ENCODE measurements at regions not wholly inside any gene's neighbourhood (a gene's known extent, or its start where the extent isn't known, plus 50 kb on each side); places are given as distances from the start of the nearest gene placed in this dataset.

DNA sequence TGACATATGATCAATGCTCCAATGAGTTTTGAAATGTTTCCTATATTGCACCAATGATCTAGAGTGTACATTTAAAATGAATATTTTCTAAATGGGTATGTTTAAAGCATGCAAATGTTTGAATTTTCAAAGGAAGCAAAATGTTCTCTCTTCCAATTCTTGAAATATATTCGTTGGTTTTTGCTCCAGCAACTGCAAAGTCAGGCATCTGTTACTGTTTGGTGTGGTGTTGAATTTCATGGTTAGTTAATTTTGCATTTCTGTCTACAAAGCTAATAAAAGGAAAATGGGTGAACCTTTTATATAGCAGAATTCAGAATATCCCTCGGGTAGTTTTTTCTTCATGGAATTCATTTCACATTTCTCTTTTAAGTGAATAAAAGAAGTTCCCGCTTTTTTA, 1018.3 kb downstream of the GRIK2 start:
- no peak for DNase-seq (ENCODE audit: low read depth)

DNA sequence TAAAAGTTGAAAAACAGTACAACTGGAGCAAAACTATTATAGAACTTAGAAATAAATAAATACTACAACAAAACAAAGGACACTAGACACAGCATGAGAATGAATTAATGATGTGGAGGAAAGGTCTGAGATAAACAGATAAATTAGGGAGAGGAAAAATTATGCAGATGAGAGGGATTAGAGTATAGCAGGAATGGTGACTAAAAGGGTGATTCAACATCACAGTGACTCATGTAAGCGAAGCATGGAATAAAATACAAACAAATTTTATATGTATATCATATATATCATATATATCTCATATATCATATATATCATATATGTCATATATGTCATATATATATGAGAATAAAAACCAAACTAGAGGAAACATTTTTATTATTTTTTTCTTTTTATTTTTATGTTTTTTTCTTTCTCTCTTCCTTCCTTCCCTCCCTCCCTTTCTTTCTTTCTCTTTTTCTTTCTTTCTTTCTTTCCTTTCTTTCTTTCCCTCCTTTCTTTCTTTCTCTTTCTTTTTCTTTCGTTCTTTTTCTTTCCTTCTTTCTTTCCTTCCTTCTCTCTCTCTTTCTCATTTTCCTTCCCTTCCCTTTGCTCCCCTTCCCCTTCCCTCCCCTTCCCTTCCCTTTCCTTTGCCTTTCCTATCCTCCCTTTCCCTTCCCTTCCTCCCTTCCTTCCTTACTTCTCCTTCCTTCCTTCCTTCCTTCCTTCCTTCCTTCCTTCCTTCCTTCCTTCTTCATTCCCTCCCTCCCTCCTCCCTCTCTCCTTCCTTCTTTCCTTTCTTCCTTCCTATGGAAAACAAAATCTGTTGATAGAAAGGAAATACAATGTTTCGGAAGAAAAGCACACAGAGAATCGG, 1014.6 kb downstream of the GRIK2 start:
- DNase-seq (ENCODE audit: low read depth): no peak

DNA sequence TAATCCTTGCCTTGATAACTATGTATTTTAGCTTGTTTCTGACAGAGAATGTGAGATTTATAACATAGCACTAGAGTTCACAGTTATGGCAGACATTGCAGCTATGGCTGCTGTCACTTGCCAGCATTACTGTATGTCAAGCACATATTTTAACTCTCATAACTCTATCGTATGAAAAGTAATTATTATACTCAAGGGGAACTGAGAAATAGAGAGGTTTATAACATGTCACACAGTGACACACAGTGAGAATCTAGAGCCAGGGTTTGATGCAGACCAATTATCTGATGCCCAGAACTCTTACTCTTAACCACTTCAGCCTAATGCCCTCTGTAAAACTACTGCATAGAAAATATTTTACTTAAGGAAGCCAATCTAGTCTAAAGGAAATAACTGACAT, 1012.4 kb downstream of the GRIK2 start:
- no peak for DNase-seq (ENCODE audit: low read depth)

DNA sequence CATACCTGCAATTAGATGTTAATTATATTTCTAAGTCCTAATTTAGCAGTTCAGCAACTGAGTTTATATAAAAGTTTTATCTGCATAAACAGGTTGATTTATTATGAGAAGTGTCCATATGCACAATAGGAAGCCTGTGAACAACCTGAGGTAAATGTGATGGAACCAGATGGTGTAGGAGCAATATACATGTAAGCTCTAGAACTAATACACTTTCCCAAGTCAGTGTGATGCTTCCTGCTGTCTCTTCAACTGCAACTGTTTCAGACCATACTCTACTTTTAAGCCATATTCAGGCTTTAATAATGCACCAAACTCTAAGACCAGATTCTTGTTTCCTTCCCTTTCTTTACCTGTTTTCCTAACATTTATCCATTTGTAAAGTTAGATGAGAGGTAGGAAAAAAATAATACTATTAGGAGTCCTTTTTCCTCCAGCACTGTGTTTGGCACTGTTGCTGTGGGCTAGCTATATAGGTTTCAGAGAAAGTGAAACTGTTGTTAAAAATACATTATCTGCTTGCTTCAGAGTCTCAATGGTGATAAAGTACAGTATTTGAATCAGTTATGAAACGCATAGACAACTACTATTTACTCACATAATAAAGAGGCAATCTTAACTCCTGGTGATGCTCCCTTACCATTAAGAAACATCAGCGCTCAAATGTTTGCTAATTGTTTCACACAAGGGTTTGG, 1009.3 kb downstream of the GRIK2 start:
- no peak for DNase-seq (ENCODE audit: low read depth)

DNA sequence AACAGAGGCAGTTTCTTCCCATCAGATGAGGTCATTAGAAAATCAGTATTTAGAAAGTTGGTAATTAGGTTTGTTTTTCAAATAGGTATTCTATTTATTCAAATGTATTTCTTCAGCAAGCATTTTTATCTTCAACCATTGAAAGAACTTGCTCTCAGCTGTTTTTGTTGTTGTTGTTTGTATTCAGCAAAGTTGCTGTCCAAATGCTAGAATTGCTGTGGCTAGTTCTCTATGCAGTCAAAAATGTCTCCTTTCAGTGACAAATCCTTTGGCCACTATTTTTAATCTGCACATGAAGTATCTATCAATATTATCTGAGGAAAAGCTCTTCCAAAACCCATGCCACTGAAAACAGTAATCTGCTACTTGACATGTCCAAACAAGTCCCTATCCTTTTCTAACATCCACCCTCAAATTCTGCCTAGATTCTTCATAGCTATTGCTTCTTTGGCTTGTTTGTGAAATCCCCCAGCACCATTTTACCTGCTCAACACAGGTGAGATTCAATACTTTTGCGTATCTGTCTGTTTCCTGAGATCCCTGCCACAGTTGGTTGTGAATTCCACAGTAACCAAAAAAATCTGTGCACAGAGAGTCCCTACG, 1005.4 kb downstream of the GRIK2 start:
- no peak for DNase-seq (ENCODE audit: low read depth)

DNA sequence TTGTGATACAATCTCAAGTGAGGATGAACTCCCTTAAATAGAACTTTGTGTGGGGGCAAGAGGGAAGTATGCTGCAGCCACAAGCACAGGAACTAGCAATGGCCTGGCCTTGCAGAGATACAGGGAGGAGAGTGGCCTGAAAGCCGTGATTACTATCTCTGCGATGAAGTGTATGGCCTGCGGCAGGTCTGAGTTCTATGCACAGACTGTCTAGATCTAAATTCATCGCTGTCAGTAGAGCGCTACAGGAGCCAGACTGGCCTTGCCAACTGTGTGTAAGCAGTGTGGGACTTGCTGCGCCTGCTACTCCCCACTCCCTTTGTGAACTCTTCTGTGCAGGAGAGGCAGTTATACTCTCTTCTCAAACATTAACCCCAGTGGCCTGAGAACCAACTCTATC, 997.0 kb downstream of the GRIK2 start:
- no peak for DNase-seq (ENCODE audit: low read depth)

DNA sequence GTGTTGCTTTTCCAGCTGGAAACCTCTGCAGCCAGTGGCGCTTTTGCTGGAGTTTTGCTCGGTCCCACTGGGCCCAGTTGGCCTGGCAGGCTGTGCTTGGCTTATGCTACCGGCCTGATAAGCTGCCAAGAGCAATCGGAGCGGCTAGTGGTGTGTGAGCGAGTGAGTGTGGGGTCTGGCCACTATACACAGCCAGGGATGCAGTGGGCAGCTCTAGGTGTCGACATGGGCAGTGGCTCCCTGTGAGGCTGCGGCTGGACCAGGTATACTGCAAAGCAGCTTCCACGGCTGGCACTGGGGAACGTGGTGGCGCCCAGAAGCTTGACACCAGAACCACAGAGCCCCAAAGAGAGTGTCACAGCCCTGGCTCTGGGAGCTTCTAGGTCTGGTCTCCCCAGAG, 996.5 kb downstream of the GRIK2 start:
- no peak for DNase-seq (ENCODE audit: low read depth)

DNA sequence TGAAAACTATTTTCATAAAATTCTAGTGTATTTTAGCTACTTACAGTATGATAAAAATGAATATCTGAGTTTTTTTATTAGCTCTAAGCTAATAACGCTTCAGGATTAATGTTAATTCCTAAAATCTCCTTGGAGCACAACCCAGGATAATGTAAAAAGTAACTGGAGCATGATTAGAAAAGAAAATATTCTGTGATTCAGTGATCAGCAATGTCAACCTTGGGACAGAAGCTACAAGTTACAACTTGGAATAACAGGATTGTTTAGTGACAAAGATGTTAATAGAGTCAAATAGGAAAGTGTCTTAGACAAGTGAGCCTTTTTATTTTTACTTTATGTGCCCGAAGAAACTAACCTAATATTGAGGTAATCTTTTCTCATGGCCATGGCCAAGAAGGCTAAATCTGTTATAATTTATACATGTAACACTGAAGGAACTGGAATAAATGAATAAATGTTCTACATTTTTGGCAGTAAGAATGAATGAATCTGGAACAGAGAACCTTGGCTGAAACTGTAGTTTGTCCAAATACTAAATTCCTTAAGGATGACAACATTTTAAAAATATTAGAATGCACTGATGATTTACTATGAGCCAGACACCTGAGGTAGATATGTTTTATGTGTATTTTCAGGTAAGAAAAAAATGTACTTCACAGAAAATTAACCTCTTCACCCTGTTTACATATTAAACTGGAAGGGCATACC, 994.0 kb downstream of the GRIK2 start:
- no peak for DNase-seq (ENCODE audit: low read depth)

DNA sequence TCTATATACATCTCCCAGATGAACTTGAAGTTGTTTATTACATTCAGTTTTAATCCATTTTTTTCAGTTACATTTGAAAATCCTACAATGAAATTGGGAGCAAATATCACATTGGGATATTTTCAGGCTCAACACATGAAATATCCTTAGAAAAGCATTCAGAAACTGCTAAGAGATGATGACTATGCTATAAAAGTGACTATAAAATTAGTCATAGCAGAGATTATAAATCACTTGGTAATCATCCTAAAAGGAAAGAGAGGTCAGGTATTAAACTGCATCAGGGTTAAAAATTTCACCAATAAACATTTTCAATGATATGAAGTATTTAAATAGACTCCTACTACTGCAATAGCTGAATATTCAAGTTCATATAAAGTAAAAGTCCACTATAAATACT, 987.7 kb downstream of the GRIK2 start:
- DNase-seq (ENCODE audit: low read depth): no peak

DNA sequence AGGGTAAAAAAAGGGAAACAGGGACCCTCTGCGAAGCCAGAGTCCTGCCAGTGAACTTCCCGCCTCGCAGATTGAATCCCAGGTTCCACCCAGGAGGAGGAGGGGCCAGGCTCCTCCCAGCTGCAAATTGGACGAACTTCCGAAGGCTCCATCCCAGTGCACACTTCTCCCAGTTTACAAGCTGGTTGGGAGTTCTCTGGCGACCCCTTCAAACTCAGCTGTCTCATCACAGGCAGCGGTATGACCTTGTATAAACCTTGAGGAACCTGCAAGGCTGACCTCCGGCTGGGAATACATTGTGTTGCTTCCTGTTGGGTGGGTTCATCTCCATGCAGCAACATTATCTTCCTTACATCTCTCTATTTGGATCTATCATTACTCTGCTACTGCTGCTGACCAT, 962.7 kb downstream of the GRIK2 start:
- no peak for DNase-seq (ENCODE audit: low read depth)

DNA sequence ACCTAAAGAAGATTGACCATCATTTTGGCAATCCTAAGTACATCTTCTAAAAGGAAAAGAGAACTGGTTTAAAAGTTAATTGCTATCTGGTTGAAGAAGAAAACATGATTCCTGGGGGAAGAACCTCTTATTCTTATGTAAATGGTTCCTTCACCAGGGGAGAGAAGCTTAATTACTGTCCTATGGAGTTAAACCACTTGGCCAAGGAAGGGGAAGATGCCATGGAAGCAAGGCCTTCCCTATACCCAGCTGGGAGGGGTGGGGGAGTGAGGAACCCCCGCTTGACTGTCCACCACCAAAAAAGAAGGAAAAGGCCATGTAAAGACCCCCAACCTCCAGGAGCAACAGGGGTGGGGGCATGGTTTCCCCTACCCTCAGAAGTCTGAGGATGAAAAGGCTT, 962.1 kb downstream of the GRIK2 start:
- DNase-seq (ENCODE audit: low read depth): no peak

DNA sequence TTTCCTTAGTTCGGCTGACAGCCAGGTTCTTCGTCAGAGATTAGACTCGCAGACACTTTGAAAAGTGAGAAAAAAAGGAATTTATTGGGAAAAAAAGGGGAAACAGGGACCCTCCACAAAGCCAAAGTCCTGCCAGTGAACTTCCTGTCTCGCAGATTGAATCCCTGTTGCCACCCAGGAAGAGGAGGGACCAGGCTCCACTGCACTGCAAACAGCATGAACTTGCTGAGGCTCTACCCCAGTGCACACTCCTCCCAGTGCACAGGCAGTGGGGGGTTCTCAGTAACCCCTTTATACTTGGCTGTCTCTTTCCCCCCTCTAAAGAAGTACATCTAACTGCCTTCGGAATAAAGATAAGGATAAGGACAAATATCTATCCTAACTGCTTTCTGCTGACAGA, 959.0 kb downstream of the GRIK2 start:
- no peak for DNase-seq (ENCODE audit: low read depth)

DNA sequence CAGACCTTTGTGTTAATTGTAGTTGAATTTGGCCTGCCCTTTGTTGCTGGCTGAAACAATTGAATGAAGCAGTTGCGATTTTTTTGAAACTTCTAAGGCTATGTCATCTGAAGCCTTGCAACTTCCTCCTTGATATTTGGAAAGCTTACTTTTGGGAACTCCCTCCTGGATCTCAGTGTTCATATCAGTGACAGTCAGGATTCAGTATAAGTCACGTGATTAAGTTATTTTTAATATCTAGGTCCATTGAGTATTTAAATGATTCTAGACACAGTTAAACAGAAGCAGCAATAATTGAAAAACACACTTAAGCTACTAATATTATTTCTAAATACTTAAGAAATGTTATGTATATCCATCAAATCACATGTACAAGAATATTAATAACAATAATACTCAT, 951.3 kb downstream of the GRIK2 start:
- no peak for DNase-seq (ENCODE audit: low read depth)

DNA sequence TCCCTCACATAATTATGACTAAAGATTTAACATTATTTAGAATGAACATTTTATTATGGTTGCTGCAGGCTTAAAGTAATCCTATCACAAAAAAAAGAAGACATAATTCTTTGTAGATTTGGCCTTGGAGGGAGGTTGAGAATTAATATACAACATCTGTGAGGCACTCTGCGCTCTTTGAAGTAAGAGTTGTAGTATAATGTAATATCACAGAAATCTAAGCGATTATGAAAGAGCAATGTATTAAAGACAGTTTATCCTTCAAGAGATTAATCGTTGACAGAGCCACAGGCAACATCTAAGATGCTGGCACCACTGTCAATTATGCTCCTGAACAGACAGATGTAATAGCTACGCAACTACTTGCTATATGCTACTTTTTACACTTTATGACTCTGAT, 946.8 kb downstream of the GRIK2 start:
- DNase-seq (ENCODE audit: low read depth): no peak

DNA sequence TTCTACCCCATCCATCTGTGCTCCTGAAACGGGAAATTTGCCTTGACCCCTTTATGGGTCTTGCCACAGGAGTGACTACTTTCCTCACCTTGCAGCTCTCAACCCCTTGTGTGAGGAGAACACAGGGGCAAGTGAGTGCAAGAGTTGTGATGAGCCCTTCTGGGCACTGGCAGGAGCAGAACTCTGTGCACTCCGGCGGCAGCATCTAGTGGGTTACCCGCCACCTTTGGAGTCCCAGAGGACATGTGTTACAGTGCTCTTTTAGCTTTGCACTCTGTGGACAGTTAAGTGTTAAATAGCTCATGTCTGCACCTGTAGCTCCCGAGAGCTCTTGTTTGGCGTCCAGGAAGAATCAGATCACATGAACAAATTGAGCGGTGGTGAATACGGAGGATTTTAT, 940.2 kb downstream of the GRIK2 start:
- DNase-seq (ENCODE audit: low read depth): no peak

DNA sequence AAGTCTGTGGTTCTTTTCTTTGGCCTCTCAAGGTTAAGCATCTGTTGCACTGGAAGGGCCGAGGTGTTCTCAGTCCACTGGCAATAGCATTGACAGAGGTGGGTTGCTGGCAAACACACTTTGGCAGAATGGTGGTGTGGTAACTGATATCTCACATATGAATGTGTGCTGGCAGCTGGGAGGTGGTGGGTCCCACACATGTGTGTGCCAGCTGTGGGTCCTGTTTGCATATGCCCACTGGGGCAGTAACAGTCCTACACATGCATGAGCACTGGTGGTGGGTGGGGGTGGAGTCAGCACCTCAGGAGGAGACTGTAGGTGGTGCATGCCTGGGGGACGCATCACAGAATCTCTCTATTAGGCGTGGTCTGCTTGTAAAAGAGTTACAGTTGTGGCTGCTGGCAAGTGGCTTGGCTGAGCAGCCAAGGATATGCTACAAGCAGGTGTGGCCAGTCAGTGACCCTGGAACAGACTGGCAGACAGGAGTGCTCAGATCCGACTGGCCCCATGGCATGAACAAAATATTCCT, 934.3 kb downstream of the GRIK2 start:
- no peak for DNase-seq (ENCODE audit: low read depth)

DNA sequence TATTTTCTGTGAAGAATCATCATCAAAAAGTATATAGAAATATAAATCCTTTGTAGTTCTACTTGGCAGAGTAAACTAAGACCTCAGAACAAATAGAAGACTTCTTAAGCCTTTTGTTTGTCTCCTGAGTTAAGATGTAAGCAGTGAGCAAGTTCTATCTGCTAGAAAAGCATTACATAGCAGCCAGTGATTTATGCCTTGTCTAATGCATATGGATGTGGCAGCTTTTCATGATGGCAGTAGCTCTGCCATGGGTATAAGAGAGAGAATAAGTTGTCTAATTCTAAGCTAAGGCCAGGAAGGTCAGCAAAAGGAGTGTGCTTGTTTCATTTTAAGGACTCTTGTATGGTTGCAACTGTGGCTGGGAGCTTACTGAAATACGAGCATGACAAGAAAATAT, 920.2 kb downstream of the GRIK2 start:
- no peak for DNase-seq (ENCODE audit: low read depth)

DNA sequence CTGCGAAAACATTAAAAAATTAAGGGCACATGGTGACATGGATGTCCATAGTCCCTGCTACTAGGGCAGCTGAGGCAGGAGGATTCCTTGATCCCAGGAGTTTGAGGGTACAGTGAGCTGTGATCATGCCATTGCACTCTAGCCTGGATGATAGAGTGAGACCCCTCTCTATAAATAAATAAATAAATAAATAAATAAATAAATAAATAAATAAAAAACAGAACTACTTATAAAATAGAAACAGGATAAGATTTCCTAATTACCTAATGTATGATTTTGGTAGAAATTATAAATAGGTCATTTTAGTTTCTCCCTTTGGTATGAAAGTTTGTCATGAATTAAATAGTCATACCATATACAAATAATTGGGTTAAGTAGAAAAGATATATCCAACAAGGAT, 916.2 kb downstream of the GRIK2 start:
- DNase-seq (ENCODE audit: low read depth): no peak

DNA sequence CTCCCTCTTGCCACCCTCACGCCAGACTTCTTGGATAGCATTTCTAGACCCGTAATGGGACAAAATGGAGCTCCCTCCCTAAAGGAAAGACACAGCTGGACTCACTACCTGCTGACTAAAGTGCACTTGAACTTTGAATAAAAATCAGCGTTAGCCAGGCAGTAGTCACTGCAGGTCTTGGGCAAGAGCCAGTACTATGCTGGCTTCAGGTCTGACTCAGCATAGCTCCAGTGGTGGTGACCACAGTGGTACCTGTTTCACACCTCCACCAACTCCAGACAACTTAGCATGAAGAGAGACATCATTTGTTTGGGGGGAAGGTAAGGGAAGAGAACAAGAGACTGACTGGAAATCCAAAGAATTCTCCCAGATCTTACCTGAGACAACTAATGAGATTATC, 906.8 kb downstream of the GRIK2 start:
- no peak for DNase-seq (ENCODE audit: low read depth)

DNA sequence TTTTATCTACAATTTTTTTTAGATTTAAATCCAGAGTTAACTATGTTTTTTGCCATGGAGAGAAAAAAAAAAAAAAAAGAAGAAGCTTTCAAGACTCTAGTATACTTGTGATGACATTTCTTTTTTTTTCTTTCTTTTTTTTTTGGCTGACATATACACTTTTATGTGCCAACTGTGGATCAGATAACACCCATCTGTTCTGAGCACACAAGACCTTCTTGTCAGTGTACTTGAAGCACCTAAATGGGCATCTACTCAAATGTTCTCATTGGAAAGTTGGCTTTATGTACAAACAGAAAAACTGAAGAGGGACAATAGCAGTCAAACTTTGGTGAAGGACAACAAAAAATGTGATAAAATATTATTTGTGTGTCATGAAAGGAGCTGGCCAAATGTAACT, 904.5 kb downstream of the GRIK2 start:
- DNase-seq (ENCODE audit: low read depth): no peak

All from M059J (cell line).